ENCODE measurements at regions not wholly inside any gene's neighbourhood (a gene's known extent, or its start where the extent isn't known, plus 50 kb on each side); places are given as distances from the start of the nearest gene placed in this dataset.

GRCh38 chr2:13056259-13056843 is 339.6 kb downstream of the TRIB2 start:
- Histone ChIP-seq H3K36me3 (ENCODE audit: control insufficient read depth in 2 of 4, insufficient read depth in 4 of 4, low read length in 3 of 4) (no peaks in the 10 kb centered on the region), H2BK120ac (replicated peaks; ENCODE audit: low read depth, low read length) (no peak overlapping the region), H3K4me1 (replicated peaks in 1 of 4; ENCODE audit: control insufficient read depth in 3 of 4, insufficient read depth in 4 of 4, low read length in 3 of 4) (no peaks in the 10 kb centered on the region), H3K56ac (replicated peaks; ENCODE audit: insufficient read length, low read depth, low read length) (no peak overlapping the region), H2BK12ac (ENCODE audit: low read depth, low read length) (no peak overlapping the region), H3K9me3 (ENCODE audit: insufficient read depth in 2 of 2, low read depth in 1 of 2, low read length in 1 of 2) (no peaks in the 10 kb centered on the region), H3K23ac (ENCODE audit: insufficient read length) (no peak overlapping the region), H2BK20ac (ENCODE audit: low read length) (no peak overlapping the region), H2AFZ (ENCODE audit: low read length) (no peak overlapping the region), H2BK15ac (ENCODE audit: low read length) (no peak overlapping the region), H3K79me2 (ENCODE audit: control insufficient read depth in 1 of 2, insufficient read depth in 2 of 2, low read length in 2 of 2) (no peaks in the 10 kb centered on the region), H3K18ac (ENCODE audit: extremely low read depth, low read length) (no peak overlapping the region), H2AK5ac (ENCODE audit: low read depth, low read length) (no peak overlapping the region), H3K27me3 (replicated peaks in 1 of 4; ENCODE audit: control insufficient read depth in 3 of 4, extremely low read depth in 1 of 4, insufficient read depth in 3 of 4, low read length in 3 of 4) (no peaks in the 10 kb centered on the region), H2BK5ac (ENCODE audit: low read depth, low read length) (no peak overlapping the region), H3K27ac (ENCODE audit: low read depth, low read length) (no peak overlapping the region), H4K8ac (ENCODE audit: extremely low read depth, insufficient read depth, low read length) (no peak overlapping the region), H3K4me2 (ENCODE audit: insufficient read depth in 1 of 2, low read depth in 2 of 2, low read length in 2 of 2) (no peak overlapping the region), H4K20me1 (replicated peaks in 1 of 2; ENCODE audit: control insufficient read depth in 1 of 2, insufficient read depth in 2 of 2, low read length in 2 of 2) (no peaks in the 10 kb centered on the region), H3K9ac (replicated peaks in 1 of 4; ENCODE audit: extremely low read depth in 1 of 4, low read depth in 3 of 4, low read length in 3 of 4) (no peak overlapping the region), H3K4ac (replicated peaks; ENCODE audit: insufficient read length, low read depth, low read length) (no peak overlapping the region), H3K14ac (ENCODE audit: insufficient read length) (no peak overlapping the region), H4K5ac (ENCODE audit: insufficient read length, low read depth, low read length) (no peak overlapping the region), H4K91ac (replicated peaks; ENCODE audit: insufficient read length, low read length) (no peak overlapping the region), H3K4me3 (ENCODE audit: extremely low read depth in 1 of 4, insufficient read depth in 2 of 4, low read depth in 3 of 4, low read length in 4 of 4) (no peak overlapping the region), H3K79me1 (ENCODE audit: low read depth, low read length) (no peaks in the 10 kb centered on the region), H3K23me2 (ENCODE audit: low read depth, low read length) (no peaks in the 10 kb centered on the region)
- ChIA-PET POLR2A (ENCODE audit: partially characterized antibody) (no interaction called here), CTCF (ENCODE audit: partially characterized antibody) (interaction anchor here (0.9 to 2.6 kb wide), 9 partner anchors 9 to 523 kb away, joined by 3 to 12 read pairs (median 4); no protein-coding TSS in a partner anchor)
- 61% methylated on average over 3 of the region's 3 CpGs; no CpG with 5 or more reads in 1 of the 2 experiments for WGBS, 2 experiments (ENCODE audit: extremely low coverage in 1 of 2, insufficient coverage in 1 of 2, insufficient read length in 1 of 2, insufficient replicate concordance in 2 of 2, low coverage in 1 of 2, low lambda C conversion rate in 2 of 2, missing lambda C conversion rate in 1 of 2)
- TF ChIP-seq YY1 (IDR thresholded peaks at IDR 0.05; ENCODE audit: low read depth, low read length) = no peak
- TF ChIP-seq CTCF (IDR thresholded peaks at IDR 0.05; ENCODE audit: control extremely low read depth in 1 of 3, insufficient read depth in 1 of 3, low read depth in 1 of 3, low read length in 3 of 3) = peak in 2 of 3 experiments; percentile 25 to 28; a peak in 2 of 4 replicates
- TF ChIP-seq RAD21 (IDR thresholded peaks at IDR 0.05 in 1 of 2, conservative IDR thresholded peaks at IDR 0.05 in 1 of 2; ENCODE audit: low read depth in 2 of 2, low read length in 2 of 2) = peak; percentile 48 to 50
- no peak for DNase-seq (ENCODE audit: low read depth in 1 of 2, low spot score in 2 of 2)
- FAIRE-seq = no peak

Data from H1 (cell line).